Stomach smooth muscle (tissue), 2 donors: ENCODE measurements at regions not wholly inside any gene's neighbourhood (a gene's known extent, or its start where the extent isn't known, plus 50 kb on each side); places are given as distances from the start of the nearest gene placed in this dataset.

Experiments
- H3K27ac ChIP-seq: one replicate; pipeline ENCODE4 v1.7.0; 2013; ENCODE audit warnings: mild to moderate bottlenecking, low read length, inconsistent platforms
- H3K27me3 ChIP-seq, 2 donors: one replicate each; pipeline ENCODE4 v1.7.0; 2013; ENCODE audit warnings: low read length in 2 of 2; ENCODE audit not compliant: insufficient read depth in 2 of 2, control insufficient read depth in 1 of 2
- H3K36me3 ChIP-seq, 2 donors: one replicate each; pipeline ENCODE4 v1.7.0; 2013; ENCODE audit warnings: low read length in 2 of 2; ENCODE audit not compliant: control insufficient read depth in 2 of 2, insufficient read depth in 2 of 2
- H3K4me1 ChIP-seq: one replicate; pipeline ENCODE4 v1.7.0; 2013; ENCODE audit warnings: low read length; ENCODE audit not compliant: control insufficient read depth, insufficient read depth
- H3K4me3 ChIP-seq, 2 donors: one replicate each; pipeline ENCODE4 v1.7.0; 2013; ENCODE audit warnings: low read length in 2 of 2
- H3K9ac ChIP-seq, 2 donors: one replicate each; pipeline ENCODE4 v1.7.0; 2013; ENCODE audit warnings: low read length in 2 of 2, mild to moderate bottlenecking in 1 of 2
- H3K9me3 ChIP-seq, 2 donors: one replicate each; pipeline ENCODE4 v1.7.0; 2013; ENCODE audit warnings: low read length in 2 of 2; ENCODE audit not compliant: control insufficient read depth in 2 of 2
- donor health status: healthy.
- donor health status: Pancreatic carcinoma.

DNA sequence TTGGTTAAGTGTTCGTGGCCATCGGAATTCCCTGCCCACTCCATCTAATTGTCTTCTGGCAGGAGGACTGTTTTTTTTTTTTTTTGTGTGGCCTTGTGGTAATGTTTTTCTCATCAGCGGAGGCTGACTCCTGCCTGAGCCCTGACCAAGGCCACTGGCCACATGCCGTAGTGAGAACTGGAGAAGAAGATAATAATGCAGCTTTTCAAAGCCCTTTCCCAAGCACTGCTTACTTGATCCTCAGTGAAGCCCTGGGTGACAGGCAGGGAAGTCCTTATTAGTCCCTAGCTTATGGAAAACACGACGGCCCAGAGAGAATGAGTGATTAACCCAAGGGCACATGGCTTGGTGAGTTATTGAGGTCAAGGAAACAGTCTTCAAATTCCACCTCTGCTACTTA lies 71.2 kb downstream of the ADM start:
- no peak overlapping the region for H3K9ac ChIP-seq
- no peak overlapping the region for H3K27ac ChIP-seq
- H3K27me3 ChIP-seq = no peaks in the 10 kb centered on the region
- H3K9me3 ChIP-seq = no peaks in the 10 kb centered on the region
- H3K4me1 ChIP-seq = peaks cover 18% of the 10 kb centered on the region
- H3K36me3 ChIP-seq = no peaks in the 10 kb centered on the region
- H3K4me3 ChIP-seq = no peak overlapping the region

DNA sequence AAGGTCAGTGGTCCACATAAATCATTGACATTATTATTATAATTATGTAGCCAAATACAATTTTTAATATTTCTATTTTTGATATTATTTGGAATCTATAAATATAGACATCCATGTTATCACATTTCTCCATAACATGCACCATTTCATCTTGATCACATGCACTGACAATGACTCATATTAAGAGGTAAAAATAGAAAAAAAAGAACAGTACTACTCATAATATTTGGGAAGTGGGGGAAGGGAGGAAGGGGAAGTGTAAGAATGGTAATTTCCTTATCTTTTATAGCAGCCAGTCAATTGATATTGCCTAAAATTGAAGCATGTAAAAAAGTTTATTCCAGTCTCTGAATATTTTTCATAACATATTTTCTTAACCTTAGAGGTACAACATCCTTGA lies 72.3 kb downstream of the ADM start:
- no peaks in the 10 kb centered on the region for H3K9me3 ChIP-seq
- H3K4me1 ChIP-seq = peaks cover 18% of the 10 kb centered on the region
- no peak overlapping the region for H3K4me3 ChIP-seq
- H3K36me3 ChIP-seq = no peaks in the 10 kb centered on the region
- no peaks in the 10 kb centered on the region for H3K27me3 ChIP-seq
- H3K9ac ChIP-seq = no peak overlapping the region
- H3K27ac ChIP-seq = no peak overlapping the region

DNA sequence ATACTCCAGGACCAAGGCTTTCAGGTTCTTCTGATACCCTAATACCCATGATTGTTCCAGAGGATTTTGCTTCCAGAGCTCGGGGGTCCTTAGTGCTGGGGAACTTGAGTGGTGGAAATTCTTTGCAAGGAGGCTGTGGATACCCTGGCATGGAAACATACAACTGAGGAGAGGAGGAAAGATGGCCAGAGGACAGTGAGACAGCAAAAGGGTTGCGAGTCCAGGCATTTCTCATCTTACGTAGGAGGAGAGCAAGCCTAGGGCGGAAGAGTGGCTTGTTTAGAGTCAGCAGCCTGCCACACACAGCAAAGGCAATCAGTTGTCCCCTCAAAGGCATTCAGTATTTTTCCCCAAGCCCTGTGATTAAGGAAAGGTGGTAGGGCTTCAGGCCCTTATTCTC lies 73.5 kb downstream of the ADM start:
- Histone ChIP-seq H3K4me3 (no peak overlapping the region), H3K9ac (no peak overlapping the region), H3K36me3 (no peaks in the 10 kb centered on the region), H3K4me1 (peaks cover 18% of the 10 kb centered on the region), H3K27me3 (no peaks in the 10 kb centered on the region), H3K9me3 (no peaks in the 10 kb centered on the region), H3K27ac (peak overlapping the region; percentile 6)

DNA sequence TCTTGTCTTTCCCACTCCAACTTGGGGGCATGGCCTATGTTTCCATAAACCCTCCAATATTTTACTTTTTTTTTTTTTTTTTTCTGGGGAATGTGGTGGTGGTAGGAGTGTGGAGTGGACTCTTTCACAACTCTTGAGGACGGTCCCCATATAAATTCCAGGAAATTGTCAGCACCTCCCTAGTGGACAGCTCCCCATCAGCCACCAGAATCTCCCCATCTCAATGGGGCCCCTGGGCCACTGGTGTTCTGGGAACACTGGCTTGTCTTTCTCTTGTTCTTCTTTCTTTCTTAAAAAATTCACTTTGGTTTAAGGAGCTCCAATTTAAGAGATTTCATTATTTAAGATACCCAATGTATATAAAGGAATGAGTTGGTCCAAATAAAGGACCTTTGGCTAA lies 74.1 kb downstream of the ADM start:
- H3K27me3 ChIP-seq = no peaks in the 10 kb centered on the region
- H3K9ac ChIP-seq = no peak overlapping the region
- no peaks in the 10 kb centered on the region for H3K9me3 ChIP-seq
- no peaks in the 10 kb centered on the region for H3K36me3 ChIP-seq
- H3K27ac ChIP-seq = peak overlapping the region; percentile 6
- H3K4me3 ChIP-seq = no peak overlapping the region
- H3K4me1 ChIP-seq = peaks cover 18% of the 10 kb centered on the region

DNA sequence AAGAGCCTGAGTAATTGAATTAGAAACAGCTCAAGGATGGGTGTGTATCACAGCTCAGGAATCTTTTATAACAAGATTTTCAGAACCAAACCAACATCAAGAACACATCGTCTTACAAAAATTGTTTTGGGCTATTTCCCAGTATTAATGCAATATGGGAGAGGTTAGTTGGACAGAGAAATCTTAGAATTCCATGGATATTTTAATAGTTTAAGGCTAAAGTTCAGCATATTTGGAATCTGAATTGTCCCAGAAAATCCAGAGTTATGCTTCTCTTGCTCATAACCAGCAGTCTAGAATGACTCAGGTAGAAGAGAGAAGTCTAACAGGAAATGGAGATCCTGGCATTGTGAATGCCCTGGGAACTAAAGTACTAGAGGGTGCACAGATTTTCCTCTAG lies 74.6 kb downstream of the ADM start:
- no peaks in the 10 kb centered on the region for H3K36me3 ChIP-seq
- H3K9me3 ChIP-seq = no peaks in the 10 kb centered on the region
- H3K4me1 ChIP-seq = peaks cover 18% of the 10 kb centered on the region
- no peaks in the 10 kb centered on the region for H3K27me3 ChIP-seq
- no peak overlapping the region for H3K9ac ChIP-seq
- H3K4me3 ChIP-seq = no peak overlapping the region
- no peak overlapping the region for H3K27ac ChIP-seq

DNA sequence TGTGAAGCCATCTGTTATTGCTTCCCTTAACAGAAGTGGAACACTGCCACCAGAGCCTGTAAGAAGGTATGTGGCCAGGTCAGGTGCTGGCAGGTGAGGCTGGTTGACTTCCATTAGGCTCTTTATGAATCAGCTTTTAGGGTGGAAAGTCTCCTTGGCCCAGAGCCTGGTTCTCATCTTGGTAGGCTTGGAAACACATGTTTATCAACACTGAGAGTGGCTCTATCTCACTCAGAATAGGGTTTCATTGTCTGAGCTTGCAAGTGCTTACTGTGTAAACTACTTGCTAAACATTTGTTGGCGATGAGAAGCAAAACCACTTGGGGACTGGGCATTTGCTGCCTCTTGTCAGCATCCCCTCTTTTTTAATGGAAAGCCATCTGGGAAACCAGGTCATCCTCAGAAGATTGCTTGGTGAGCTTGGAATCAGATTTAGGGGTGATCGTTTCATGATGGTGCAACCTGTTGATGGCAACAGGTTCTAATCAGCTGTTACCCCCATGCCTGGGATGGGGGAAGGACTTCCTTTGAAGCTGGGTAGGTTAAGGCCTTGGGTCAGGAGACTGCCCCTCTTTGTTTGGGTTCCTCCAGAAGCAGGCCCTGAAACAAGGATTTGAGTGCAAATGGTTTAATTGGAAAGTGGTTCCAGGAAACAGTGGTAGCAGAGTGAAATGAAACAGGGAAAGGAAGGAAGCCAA lies 75.0 kb upstream of the AMPD3 start:
- Histone ChIP-seq H3K9me3 (no peaks in the 10 kb centered on the region), H3K4me3 (no peak overlapping the region), H3K27ac (no peak overlapping the region), H3K36me3 (no peaks in the 10 kb centered on the region), H3K27me3 (no peaks in the 10 kb centered on the region), H3K4me1 (peaks cover 12% of the 10 kb centered on the region), H3K9ac (no peak overlapping the region)

DNA sequence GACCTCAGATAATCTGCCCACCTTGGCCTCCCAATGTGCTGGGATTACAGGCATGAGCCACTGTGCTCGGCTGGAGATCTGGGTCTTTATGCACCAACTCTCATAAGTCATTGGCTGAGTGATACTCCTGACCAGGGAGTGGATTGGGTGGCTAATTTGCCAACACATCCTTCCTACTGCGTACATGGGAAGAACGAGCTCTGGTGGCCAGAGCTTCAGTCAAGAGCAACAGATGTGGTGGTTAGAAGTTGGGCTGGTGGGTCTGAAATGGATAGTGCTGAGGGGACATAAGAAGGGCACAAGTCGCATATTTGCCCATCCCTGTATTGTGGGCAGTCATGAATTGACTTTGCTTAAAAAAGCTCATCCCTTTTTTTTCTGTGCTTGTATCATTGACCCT lies 74.1 kb upstream of the AMPD3 start:
- no peak overlapping the region for H3K9ac ChIP-seq
- H3K27ac ChIP-seq = no peak overlapping the region
- H3K9me3 ChIP-seq = no peaks in the 10 kb centered on the region
- no peaks in the 10 kb centered on the region for H3K36me3 ChIP-seq
- H3K27me3 ChIP-seq = no peaks in the 10 kb centered on the region
- H3K4me1 ChIP-seq = peaks cover 10% of the 10 kb centered on the region
- no peak overlapping the region for H3K4me3 ChIP-seq

DNA sequence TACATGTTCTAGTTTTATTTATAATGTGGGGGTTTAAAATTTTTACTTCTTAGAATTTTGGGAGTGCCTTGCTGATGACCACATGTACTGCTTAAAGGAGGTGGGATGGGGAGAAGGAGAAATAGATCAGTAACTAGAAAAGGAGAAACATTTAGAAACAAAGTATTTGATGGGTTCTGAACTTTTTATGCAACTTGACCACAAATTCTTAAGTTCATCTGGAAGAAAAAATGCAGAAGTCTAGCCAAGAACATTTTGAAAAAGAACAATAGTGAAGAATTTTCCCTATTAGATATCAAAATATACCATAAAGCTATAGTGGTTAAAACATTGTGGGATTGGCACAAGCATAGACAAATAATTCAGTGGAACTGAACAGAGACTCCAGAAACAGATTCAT lies 73.3 kb upstream of the AMPD3 start:
- Histone ChIP-seq H3K27ac (no peak overlapping the region), H3K27me3 (no peaks in the 10 kb centered on the region), H3K9me3 (no peaks in the 10 kb centered on the region), H3K4me1 (peaks cover 14% of the 10 kb centered on the region), H3K9ac (no peak overlapping the region), H3K36me3 (no peaks in the 10 kb centered on the region), H3K4me3 (no peak overlapping the region)

DNA sequence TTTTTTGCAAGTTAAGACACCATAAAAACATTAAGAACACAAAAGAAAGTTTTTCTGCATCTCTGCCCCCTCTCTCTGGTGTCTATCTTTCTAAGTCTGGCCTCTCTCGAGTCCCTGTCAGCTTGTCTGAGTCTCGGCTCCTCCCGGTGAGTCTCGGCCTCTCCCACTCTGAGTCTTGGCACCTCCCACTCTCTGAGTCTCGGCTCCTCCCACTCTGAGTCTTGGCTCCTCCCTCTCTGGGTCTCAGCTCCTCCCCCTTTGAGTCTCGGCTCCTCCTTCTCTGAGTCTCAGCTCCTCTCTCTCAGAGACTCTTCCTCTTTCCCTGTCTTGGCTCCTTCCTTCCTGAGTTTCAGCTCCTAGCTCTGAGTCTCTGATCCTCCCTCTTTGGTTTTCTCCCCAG lies 72.5 kb upstream of the AMPD3 start:
- H3K4me1 ChIP-seq = peaks cover 20% of the 10 kb centered on the region
- H3K9me3 ChIP-seq = no peaks in the 10 kb centered on the region
- H3K9ac ChIP-seq = no peak overlapping the region
- H3K27me3 ChIP-seq = no peaks in the 10 kb centered on the region
- H3K36me3 ChIP-seq = no peaks in the 10 kb centered on the region
- H3K27ac ChIP-seq = no peak overlapping the region
- no peak overlapping the region for H3K4me3 ChIP-seq

DNA sequence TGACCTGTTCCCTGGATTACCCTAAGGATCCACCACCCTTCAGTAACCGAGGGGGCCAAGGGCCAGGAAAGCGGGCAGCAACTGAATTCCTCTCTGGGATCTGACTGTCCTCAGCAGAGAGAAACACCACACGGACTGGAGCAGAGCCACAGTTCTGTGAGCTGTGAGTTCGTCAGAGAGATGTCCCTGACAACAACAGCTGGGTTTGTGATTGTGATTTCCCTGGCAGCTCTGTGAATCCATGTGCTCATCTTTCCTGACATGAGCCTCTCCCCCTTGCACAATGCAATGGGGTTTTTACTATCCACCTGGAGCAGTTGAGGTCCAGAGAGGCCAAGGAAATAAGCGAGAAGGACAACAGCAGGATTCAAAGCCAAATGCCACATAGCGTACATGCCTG lies 69.4 kb upstream of the AMPD3 start:
- Histone ChIP-seq H3K27ac (peak overlapping the region; percentile 88), H3K9ac (peak overlapping the region in 1 of 2 donors; percentile 40)

DNA sequence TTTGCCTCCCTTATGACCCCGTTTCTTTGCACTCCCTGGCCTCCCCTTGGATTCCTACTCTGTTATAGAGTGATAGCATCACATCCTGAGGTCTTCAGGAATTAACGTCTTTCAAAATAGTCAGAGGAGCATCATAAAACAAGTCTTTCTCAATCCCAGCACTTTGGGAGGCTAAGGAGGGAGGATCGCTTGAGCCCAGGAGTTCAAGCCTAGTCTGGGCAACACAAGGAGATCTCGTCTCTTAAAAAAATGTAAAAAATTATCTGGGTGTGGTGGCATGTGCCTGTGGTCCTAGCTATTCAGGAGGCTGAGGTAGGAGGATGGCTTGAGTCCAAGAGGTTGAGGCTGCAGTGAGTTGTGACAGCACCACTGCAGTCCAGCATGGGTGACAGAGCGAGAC lies 68.7 kb upstream of the AMPD3 start:
- peak overlapping the region in 1 of 2 donors; percentile 40 for H3K9ac ChIP-seq
- H3K36me3 ChIP-seq = no peaks in the 10 kb centered on the region
- H3K9me3 ChIP-seq = no peaks in the 10 kb centered on the region
- no peaks in the 10 kb centered on the region for H3K27me3 ChIP-seq
- peak overlapping the region; percentile 88 for H3K27ac ChIP-seq
- H3K4me3 ChIP-seq = peak overlapping the region; percentile 33 to 44
- peaks cover 44% of the 10 kb centered on the region for H3K4me1 ChIP-seq

More for the DNA sequence above, 69.4 kb upstream of the AMPD3 start:
- Histone ChIP-seq H3K9me3 (no peaks in the 10 kb centered on the region), H3K4me3 (peak overlapping the region in 1 of 2 donors; percentile 33), H3K27me3 (no peaks in the 10 kb centered on the region), H3K4me1 (peaks cover 42% of the 10 kb centered on the region), H3K36me3 (no peaks in the 10 kb centered on the region)
